H7 (cell line): ENCODE measurements at regions not wholly inside any gene's neighbourhood (a gene's known extent, or its start where the extent isn't known, plus 50 kb on each side); places are given as distances from the start of the nearest gene placed in this dataset.

ENCODE experiments used
- DNase-seq: peaks from one replicate; pipeline ENCODE4 v3.0.0; 2012
- H3K27me3 ChIP-seq: 2 replicates; pipeline ENCODE4 v1.6.0; 2011; ENCODE audit warnings: mild to moderate bottlenecking, low read length; ENCODE audit not compliant: control insufficient read depth, insufficient read depth
- H3K36me3 ChIP-seq: replicated peaks from 2 replicates; pipeline ENCODE4 v1.5.1; 2011; ENCODE audit warnings: low read length; ENCODE audit not compliant: control insufficient read depth, insufficient read depth
- H3K4me3 ChIP-seq: 2 replicates; pipeline ENCODE4 v1.5.1; 2011; ENCODE audit warnings: low read depth, mild to moderate bottlenecking, control low read depth, low read length, moderate library complexity; ENCODE audit not compliant: insufficient read depth

GRCh38 chr9:13555989-13556500 is 276.6 kb upstream of the MPDZ start:
- Histone ChIP-seq H3K36me3 (no peaks in the 10 kb centered on the region), H3K4me3 (no peak overlapping the region), H3K27me3 (no peaks in the 10 kb centered on the region)
- no peak for DNase-seq

- Histone ChIP-seq H3K36me3 (no peaks in the 10 kb centered on the region), H3K4me3 (no peak overlapping the region), H3K27me3 (no peaks in the 10 kb centered on the region)
- no peak for DNase-seq
Observed at GRCh38 chr9:13555516-13555915, 276.0 kb upstream of the MPDZ start.

GRCh38 chr9:13554626-13555025 is 275.1 kb upstream of the MPDZ start:
- H3K27me3 ChIP-seq, result no peaks in the 10 kb centered on the region
- no peak for DNase-seq

GRCh38 chr9:13552606-13553215 is 273.2 kb upstream of the MPDZ start:
- Histone ChIP-seq H3K4me3 (no peak overlapping the region), H3K27me3 (no peaks in the 10 kb centered on the region), H3K36me3 (no peaks in the 10 kb centered on the region)
- no peak for DNase-seq

More at GRCh38 chr9:13554626-13555025, 275.1 kb upstream of the MPDZ start:
- H3K4me3 ChIP-seq, result no peak overlapping the region
- H3K36me3 ChIP-seq, result no peaks in the 10 kb centered on the region

GRCh38 chr9:13550519-13550918 is 271.0 kb upstream of the MPDZ start:
- H3K27me3 ChIP-seq, result no peaks in the 10 kb centered on the region
- H3K36me3 ChIP-seq, result no peaks in the 10 kb centered on the region
- no peak overlapping the region for H3K4me3 ChIP-seq
- DNase-seq, result no peak

- no peak for DNase-seq
- H3K27me3 ChIP-seq, result no peaks in the 10 kb centered on the region
- no peak overlapping the region for H3K4me3 ChIP-seq
- H3K36me3 ChIP-seq, result no peaks in the 10 kb centered on the region
Observed at GRCh38 chr9:13548535-13548934, 269.0 kb upstream of the MPDZ start.

GRCh38 chr9:13535141-13535540 is 255.6 kb upstream of the MPDZ start:
- no peak for DNase-seq
- Histone ChIP-seq H3K27me3 (no peaks in the 10 kb centered on the region), H3K36me3 (no peaks in the 10 kb centered on the region), H3K4me3 (no peak overlapping the region)

GRCh38 chr9:13534006-13534405 is 254.5 kb upstream of the MPDZ start:
- no peaks in the 10 kb centered on the region for H3K27me3 ChIP-seq
- H3K4me3 ChIP-seq, result no peak overlapping the region
- H3K36me3 ChIP-seq, result no peaks in the 10 kb centered on the region
- no peak for DNase-seq

GRCh38 chr9:13532407-13532806 is 252.9 kb upstream of the MPDZ start:
- Histone ChIP-seq H3K36me3 (no peaks in the 10 kb centered on the region), H3K4me3 (no peak overlapping the region), H3K27me3 (no peaks in the 10 kb centered on the region)
- no peak for DNase-seq

- no peak for DNase-seq
- Histone ChIP-seq H3K36me3 (no peaks in the 10 kb centered on the region), H3K27me3 (no peaks in the 10 kb centered on the region), H3K4me3 (no peak overlapping the region)
Observed at GRCh38 chr9:13529321-13530104, 250.0 kb upstream of the MPDZ start.

GRCh38 chr9:13524245-13524644 is 244.8 kb upstream of the MPDZ start:
- no peaks in the 10 kb centered on the region for H3K27me3 ChIP-seq
- no peak overlapping the region for H3K4me3 ChIP-seq
- DNase-seq, result no peak
- no peaks in the 10 kb centered on the region for H3K36me3 ChIP-seq

GRCh38 chr9:13520069-13520468 is 240.6 kb upstream of the MPDZ start:
- Histone ChIP-seq H3K4me3 (no peak overlapping the region), H3K36me3 (no peaks in the 10 kb centered on the region), H3K27me3 (no peaks in the 10 kb centered on the region)
- DNase-seq, result no peak

GRCh38 chr9:13513716-13514444 is 234.4 kb upstream of the MPDZ start:
- no peaks in the 10 kb centered on the region for H3K36me3 ChIP-seq
- no peaks in the 10 kb centered on the region for H3K27me3 ChIP-seq
- no peak overlapping the region for H3K4me3 ChIP-seq
- peak; percentile 4 for DNase-seq

GRCh38 chr9:13513286-13513685 is 233.8 kb upstream of the MPDZ start:
- H3K27me3 ChIP-seq, result no peaks in the 10 kb centered on the region
- DNase-seq, result no peak
- no peaks in the 10 kb centered on the region for H3K36me3 ChIP-seq
- H3K4me3 ChIP-seq, result no peak overlapping the region

- H3K4me3 ChIP-seq, result no peak overlapping the region
- H3K27me3 ChIP-seq, result no peaks in the 10 kb centered on the region
- H3K36me3 ChIP-seq, result no peaks in the 10 kb centered on the region
- no peak for DNase-seq
Observed at GRCh38 chr9:13508681-13509080, 229.2 kb upstream of the MPDZ start.
